Activated CD4-positive, CD25-positive, alpha-beta regulatory T cell (primary cell): ENCODE measurements at regions not wholly inside any gene's neighbourhood (a gene's known extent, or its start where the extent isn't known, plus 50 kb on each side); places are given as distances from the start of the nearest gene placed in this dataset.
"Not testable (repeated sequence)": the region's sequence is repeated elsewhere in the genome, so short reads cannot be mapped to it uniquely, and the experiment has no call there.

Source experiments
- DNase-seq, 4 experiments: peaks; one replicate each; lab custom pipeline; 2025; lab: John Stamatoyannopoulos, UW

DNA sequence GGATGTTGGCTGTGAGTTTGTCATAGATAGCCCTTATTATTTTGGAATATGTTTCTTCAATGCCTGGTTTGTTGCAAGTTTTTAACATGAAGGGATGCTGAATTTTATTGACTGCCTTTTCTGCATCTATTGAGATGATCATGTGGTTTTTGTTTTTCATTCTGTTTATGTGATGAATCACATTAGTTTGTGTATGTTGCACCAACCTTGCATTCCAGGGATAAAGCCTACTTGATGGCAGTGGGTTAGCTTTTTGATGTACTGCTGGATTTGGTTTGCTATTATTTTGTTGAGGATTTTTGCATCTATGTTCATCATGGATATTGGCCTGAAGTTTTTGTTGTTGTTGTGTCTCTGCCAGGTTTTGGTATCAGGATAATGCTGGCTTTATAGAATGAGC, 225.6 kb downstream of the PCSK1 start:
- DNase-seq: no peak

DNA sequence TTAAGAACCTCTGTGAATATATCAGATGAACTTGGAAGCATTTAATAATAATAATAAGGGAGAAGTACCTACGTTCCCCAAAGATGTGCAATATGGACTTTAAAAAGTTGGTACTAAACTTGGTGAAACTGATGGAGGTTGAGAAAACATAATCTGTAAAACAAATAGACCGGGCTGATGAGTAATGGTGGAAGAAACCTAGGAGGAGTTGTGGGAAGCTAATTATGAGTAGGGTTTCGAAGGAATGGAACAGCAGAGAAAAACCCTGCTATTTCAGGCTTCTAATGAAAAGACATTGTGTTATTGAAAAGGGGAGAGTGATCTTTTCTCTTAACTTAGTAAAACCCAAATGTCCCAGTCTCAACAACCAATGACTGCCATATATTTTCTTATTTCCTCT, 229.3 kb downstream of the PCSK1 start:
- DNase-seq: no peak

DNA sequence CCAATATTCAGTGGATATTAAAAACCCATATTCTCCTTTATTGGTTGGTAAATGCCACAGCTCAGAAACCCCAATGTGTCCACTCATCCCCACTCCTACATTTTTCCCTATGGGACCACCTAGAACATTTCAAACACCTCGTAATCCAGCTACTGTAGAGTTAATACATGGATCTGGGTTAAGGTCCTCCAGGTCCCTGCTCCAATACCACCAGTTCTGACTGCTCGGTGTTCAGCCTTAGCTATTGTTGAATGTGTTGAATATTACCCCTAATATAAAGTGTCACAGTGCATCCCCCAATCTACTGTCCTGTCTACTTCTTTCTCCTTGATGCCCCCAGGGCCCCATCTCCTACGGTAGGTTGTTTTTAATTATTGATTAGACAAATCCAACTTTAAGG, 231.5 kb downstream of the PCSK1 start:
- DNase-seq: no peak

DNA sequence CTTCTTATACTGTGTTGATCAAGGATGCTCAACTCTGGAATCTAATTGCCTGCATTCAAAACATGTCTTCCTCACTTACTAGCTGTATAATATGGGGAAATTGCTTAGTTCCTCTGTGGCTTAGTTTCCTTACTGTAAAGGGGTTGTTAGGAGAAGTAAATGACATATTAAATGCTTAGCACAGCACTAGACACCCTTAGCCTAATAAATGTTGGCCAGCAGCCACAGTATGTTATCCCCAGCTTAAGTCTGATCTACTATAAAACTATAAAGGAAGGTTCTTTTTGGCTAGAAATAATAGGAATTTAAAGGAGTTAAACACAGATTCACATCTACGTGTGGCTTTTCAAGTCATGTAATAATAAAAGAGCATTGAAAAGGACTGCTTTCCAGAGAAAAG, 232.4 kb downstream of the PCSK1 start:
- DNase-seq: no peak

DNA sequence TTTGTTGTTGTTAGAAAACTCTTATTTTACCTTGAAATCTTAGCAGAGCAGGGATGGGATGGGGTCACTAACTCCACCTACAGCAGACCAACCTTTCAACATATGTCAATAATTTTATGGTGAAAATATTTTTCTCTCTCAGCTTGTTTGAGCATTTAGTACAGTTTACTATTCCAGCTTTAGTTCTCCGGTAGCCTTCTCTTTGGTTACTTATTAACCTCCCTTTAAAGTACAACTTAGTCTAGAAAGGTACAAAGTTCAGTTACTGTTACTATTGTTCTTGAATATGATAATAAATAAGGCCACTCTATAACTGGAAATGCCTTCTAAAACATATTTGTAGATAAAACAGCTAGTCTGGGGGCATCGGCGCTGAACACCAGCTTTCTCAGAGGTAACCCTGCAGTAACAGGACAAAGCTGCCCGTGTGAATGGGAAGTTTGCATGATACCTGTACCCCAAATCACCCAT, 233.3 kb downstream of the PCSK1 start:
- no peak for DNase-seq

DNA sequence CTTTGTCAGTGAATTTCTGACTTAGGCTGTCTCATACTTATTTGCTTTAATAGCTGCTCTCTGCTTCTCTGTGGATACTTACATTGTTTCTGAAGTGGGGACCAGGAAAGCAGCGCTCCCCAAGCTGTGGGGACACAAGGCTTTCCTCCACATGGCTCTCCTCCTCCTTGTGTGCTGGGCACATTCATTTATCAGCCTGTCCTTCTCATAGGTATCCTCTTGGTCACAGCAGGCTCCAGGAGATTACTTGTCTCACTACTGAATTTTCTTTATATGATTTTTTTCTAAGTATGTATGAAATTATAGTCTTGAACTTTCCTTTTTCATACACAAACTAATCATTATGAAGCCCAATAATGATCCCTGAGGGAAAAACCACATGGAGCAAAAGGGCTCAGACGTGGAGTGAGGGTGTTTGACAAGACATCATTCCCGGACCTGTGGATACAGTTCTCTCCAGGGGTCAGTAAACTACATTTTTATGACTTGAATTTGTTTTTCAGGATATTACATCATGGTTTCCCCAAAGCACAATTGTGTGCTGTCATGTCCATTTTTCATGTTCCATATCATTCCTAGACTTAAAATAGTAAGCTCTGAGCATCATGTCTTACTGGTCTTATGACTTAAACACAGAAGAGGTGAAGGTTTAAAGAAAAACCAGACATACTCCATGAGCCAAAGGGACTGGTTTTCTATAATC, 234.5 kb downstream of the PCSK1 start:
- DNase-seq: no peak

DNA sequence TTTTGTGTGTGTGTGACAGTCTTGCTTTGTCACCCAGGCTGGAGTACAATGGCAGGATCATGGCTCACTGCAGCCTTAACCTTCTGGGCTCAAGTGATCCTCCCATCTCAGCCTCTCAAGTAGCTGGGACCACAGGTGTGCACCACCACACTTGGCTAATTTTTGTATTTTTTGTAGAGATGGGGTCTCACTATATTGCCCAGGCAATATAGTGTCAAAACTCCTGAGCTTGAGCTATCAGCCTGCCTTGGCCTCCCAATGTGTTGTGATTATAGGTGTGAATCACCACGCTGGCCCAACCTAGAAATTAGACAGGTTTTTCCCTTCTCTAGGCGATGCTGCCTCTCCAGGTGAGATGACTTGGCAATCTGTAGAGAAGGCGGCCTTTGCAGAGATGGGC, 235.3 kb downstream of the PCSK1 start:
- DNase-seq: not testable (repeated sequence)

DNA sequence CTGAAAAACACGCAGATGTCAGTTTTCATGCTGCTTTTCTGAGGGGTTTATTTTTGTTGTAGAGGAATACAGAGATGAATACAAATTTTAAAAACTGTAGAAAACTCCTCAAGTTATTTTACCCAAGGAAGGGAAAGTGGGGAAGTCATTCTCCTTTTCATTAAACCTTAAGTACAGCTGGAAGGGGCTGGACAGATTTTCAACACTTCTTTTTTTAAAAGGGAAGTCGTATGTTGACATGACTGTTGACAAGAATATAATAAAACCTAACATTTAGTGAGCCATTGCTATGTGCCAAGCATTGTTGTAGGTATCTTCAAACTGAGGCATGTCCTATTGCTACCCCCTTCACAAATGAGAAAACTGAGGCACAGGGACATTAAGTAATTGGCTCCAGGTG, 235.7 kb upstream of the ELL2 start:
- DNase-seq: no peak

DNA sequence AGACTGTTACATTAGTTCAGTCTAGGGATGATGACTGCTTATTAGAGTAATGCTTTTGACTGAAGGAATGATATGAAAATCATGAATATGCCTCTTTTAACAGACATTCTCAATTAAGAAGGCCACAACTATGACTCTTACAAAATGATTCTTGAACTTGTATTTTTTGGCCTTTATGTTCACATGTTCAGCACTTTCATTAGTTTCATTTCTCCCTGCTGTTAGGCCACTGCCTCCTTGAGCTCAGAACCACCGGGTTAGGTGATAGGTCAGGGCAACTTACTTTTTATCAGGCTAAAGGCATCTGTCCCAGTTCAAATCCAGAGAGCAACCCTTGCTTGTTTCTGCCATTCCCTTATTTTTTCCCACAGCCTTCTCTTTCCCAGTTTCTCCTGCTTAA, 235.2 kb upstream of the ELL2 start:
- no peak for DNase-seq

DNA sequence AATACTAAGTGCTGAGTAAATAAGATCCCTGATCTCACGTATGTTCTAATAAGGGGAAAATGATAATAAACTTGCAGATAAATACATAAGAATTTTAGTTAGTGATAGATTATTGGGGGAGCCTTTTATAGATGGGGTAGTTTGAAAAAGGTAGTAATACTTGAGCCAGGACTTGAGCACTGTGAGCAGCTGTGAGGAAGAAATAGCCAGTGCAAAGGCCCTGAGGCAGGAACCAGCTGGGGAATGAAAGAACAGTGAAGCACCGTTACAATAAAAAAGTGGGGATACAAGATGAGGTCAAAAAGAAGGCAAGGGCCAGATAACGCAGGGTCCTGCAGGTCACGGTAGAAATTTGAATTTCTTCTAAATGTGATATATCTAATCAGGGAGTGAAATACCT, 234.8 kb upstream of the ELL2 start:
- DNase-seq: no peak

DNA sequence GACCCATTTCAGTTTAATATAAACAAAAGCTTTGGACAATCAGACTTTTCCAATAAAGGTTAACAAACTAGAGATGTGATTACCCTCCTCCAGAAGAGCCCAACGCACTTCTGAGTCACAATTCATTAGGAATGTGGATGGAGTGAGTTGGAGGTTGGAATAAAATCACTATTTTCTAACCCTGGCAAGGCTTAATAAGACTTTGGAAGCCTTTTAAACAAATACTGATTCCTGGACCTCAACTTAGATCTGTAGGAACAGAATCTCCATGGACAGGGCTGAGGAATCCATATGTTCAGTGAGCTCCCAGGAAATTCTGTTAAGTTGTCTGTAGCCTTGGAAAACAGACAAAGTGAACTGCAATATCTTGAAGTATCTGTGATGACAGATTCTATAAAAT, 233.5 kb upstream of the ELL2 start:
- no peak for DNase-seq

DNA sequence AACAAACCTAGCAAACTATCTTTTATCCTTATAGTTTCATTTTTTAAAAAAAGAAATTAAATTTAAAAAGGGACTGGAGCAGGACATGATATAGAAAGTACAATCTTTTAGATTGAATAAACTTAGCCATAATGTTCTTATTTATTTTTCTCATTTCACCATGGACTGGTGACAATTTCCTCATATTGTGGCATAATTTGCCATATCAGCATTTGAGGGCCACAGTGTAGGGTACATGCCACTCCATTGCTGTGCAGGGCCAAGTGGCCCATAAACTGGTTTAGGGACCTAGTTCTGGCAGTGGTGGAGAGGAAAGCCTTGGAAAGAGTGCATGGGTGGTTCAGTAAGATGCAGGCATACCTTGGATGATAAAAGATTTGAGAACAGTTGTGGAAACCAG, 232.9 kb upstream of the ELL2 start:
- DNase-seq: no peak

DNA sequence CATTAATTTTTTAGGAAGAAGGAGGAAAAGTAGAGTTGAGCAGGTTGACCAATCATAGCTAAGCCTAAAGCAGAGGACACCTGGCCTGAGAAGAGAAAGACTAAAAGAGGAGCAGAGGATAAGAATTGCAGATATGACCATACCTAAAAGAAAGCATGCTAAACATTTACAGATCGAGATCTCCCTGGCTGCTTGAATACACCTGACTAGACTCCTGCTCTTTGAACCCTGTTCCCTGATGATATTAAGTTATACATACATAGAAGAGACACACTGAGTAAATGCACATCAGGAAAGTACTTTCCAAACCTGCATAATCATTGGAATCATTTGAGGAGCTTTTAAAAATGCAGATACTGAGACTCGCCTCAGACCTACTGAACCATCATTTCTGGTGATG, 232.3 kb upstream of the ELL2 start:
- no peak for DNase-seq

DNA sequence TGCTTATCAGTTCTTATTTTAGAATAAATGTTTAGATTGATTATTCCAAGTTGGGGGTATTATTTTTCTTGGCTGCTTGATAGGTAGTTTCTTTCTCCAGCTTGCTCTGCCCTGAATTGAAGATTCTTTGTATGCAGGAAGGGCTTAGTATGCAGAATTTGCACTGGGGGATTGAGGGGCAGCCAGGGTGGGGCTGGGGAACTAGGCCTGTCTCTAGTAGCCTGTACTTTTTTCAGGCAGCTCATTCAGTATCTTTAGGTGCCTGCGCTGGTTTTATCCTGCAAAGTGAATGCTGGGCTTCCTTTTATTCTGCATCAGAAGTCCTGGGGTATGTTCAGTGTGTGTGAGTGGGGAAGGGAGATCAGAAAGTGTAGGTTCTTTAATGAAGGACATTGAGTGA, 228.3 kb upstream of the ELL2 start:
- DNase-seq: no peak

DNA sequence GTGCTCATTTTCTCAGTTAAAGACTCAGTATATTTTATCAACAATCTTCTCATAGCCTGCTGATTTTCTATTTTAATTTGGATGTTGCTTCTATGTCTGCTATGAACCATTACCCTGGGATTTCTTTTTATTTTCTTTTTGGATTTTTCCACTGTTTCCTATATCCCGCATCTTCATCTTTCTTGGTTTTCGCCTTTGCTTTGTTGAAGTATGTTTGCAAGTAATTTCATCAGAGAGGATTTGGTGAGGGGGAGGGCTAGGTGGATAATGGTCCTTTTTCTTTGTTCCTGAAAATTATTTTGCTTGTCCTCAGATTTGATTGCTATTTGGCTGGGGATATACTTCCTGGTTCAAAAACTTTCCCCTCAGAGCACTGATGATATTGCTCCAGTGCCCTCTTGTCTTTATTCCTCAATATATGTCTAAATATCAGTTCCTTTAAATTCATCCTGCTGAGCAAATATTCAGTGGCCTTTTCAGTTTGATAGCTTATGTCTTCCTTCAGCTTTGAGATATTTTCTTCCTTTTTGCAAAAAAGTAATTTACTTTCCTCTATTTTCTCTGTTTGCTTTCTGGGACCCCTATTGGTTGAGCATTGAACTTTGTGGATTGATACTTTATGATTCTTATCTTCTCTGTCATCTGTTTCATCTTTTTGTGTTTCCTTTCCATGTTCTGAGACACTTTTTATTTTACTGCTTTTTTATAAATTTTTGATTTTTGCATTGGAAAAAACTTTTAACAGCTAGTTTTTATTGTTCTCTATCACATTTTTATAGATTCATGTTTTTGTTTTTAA, 227.6 kb upstream of the ELL2 start:
- no peak for DNase-seq

DNA sequence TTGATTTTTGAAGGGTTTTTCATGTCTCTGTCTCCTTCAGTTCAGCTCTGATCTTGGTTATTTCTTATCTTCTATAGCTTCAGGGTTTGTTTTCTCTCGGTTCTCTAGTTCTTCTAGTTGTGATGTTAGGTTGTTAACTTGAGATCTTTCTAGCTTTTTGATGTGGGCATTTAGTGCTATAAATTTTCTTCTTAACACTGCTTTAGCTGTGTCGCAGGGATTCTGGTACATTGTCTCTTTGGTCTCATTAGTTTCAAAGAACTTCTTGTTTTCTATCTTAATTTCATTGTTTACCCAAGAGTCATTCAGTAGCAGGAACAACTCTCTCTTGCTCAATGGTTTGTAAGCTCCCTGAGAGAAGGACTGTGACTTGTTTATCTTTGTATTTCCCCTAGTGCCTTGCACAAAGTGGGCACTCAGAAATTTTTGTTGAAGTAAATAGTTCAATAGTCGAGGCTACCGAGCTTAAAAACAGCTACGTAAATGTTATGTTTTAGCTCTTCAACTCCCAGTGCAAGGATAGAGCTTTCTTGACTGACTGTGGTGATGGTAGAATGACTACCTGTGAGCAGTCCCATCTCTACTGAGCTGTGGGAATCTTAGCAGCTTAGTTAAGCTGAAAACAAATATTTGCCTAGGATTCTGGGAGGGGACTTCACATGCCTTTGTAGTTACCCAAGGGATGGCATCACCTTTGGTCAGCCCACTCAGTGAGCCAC, 225.8 kb upstream of the ELL2 start:
- DNase-seq: no peak

DNA sequence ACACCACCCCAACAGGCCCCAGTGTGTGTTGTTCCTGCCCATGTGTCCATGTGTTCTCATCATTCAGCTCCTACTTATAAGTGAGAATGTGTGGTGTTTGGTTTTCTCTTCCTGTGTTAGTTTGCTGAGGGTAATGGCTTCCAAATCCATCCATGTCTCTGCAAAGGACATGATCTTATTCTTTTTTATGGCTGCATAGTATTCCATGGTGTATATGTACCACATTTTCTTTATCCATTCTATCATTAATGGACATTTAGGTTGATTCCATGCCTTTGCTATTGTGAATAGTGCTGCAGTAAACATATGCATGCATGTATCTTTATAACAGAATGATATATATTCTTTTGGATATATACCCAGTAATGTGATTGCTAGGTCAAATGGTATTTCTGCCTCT, 222.9 kb upstream of the ELL2 start:
- not testable (repeated sequence) for DNase-seq

DNA sequence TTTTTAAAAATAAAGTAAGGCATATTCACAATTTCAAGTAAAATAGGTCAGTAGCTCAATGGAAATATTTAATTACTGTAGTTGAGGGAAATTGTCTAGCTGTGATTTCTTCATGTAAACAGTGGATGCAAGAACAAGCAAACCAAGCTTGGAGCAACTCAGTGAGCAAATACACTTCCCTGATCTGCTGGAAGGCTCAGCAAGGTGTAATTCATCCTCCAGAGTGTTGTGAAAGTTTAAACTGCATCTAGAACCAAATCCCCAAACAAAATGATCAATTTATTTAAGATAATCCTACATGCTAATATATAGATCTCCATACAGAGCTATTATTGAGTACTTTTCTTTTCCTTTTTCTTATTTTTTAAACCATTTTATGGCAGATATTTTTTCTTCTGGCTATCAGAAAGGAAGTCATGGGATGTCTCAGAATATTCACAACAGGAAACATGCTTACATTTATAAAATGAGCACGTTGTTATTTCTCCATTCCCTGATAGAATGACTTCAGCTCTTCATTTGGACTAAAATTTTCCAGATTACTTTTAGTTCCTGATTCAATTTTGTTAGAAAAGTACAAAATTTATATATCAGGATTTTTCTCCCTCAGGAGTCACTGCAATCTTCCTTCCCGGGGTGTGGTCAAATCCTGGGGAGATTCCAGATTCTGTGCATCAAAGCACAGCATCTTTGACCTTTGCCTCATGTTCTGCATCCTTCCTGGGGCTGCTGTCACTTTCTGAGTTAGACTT, 219.2 kb upstream of the ELL2 start:
- DNase-seq: no peak

DNA sequence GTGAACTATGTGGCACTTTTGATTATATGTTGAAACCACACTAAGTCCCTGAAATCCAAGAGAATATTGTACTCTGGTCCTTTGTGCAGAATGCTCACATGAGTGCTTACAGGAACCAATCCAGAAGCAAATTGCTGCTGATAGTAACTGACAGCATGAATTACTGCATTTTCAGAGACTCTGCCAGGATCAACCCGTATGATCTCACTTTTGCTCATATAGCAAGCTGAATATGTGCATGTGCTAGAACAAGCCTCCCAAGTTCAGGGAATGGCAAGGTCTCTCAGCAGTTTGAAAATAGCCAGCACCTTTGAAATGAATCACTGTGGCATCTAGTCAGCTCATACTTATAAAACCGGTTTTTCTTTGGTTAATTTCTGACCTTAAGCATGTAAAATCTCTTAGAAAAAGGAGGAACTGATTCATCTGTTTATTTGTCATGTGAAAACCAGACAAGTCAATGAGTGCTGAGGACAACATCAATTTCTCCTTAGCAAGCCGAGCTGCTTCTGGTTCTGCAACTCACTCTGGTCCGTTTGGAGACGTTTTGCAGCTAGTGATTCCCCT, 215.7 kb upstream of the ELL2 start:
- DNase-seq: no peak

DNA sequence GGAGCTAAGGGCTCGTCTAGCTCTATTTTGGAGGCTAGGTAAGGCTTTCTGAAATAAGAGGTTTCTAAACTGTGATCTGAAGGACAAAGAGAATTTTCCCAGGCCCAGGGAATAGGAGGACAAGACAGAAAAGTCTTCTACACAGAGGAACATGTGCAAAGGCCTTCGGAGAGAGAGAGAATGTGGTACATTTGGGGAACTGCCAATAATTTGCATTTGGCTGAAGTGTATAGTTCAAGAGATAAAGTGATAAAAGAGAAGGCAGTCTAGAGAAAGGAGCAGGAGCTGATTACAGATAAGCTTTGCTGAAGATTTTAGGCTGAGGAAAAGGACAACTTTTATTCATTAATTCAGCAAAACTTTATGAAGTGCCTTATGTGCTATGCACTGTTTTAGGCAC, 214.4 kb upstream of the ELL2 start:
- DNase-seq: no peak

DNA sequence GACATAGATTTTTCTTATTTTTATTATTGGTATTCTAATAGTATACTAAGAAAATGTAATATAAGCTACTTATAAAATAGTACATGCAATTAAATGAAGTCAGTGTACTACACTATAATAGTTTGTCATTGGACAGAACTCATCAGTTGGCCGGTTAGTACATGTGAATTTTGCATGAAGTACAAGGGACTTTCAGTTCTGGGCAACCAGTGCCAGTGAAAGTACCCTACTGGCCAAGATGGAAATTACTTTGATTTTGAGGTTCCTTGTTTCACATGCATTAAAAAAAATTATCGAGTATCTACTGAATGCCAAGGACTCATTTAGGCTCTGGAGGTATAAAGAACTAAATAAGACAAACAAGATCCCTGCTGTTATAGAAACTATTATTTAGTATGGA, 213.4 kb upstream of the ELL2 start:
- no peak for DNase-seq

DNA sequence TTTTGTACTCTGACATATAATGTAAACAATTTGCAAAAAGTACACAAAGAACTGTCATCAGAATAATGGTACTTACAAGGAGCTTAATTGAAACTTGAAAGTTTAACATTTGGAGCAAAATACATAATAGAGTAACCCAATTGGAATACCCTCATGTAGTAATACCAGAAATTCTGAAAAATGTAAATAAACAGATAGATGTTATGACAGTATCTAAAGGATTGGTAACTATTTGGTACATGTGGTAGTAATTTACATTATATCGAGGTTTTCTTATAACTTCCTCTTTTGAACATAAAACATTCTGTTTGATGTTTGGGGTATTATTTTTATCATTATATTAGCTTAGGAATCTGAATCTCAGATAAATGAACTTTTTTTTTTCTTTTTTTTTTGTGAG, 211.7 kb upstream of the ELL2 start:
- DNase-seq: no peak
